AG09319 (cell line): ENCODE measurements at regions not wholly inside any gene's neighbourhood (a gene's known extent, or its start where the extent isn't known, plus 50 kb on each side); places are given as distances from the start of the nearest gene placed in this dataset.

Source experiments
- DNase-seq: peaks from one replicate; pipeline ENCODE4 v3.0.0-alpha.2; 2010; ENCODE audit warnings: low read depth; ENCODE audit errors: extremely low read depth
- TF ChIP-seq, protein P1 (sequence below): IDR thresholded peaks from 2 replicates; pipeline ENCODE4 v1.5.1; 2011; ENCODE audit warnings: low read depth, mild to moderate bottlenecking, inconsistent platforms, low read length, moderate library complexity

GRCh38 chr18:44171301-44171700, 509.4 kb upstream of the SETBP1 start:
- no peak for DNase-seq
- TF ChIP-seq, protein P1, sequence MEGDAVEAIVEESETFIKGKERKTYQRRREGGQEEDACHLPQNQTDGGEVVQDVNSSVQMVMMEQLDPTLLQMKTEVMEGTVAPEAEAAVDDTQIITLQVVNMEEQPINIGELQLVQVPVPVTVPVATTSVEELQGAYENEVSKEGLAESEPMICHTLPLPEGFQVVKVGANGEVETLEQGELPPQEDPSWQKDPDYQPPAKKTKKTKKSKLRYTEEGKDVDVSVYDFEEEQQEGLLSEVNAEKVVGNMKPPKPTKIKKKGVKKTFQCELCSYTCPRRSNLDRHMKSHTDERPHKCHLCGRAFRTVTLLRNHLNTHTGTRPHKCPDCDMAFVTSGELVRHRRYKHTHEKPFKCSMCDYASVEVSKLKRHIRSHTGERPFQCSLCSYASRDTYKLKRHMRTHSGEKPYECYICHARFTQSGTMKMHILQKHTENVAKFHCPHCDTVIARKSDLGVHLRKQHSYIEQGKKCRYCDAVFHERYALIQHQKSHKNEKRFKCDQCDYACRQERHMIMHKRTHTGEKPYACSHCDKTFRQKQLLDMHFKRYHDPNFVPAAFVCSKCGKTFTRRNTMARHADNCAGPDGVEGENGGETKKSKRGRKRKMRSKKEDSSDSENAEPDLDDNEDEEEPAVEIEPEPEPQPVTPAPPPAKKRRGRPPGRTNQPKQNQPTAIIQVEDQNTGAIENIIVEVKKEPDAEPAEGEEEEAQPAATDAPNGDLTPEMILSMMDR, result no peak

DNA sequence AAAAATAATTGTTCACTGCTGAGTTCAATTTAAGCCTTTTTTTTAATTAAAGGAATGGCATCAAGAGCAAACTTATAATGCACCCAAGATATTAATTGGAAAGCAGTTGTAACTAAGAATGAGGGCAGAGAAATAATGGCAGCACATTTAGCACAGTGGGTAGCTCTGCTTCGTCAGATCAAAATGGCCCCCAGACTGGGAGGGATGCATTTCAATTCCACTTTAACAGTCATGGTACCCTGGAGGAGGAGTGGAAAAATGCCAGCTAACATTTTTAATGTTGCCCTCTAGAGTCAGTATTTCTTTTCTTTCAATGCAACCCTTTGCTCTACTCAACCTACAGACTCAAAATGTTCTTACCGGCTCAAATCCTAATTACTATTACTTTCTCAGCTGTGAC, 504.8 kb upstream of the SETBP1 start:
- DNase-seq, result no peak
- TF ChIP-seq, protein P1, result no peak

- TF ChIP-seq, protein P1, result no peak
- DNase-seq, result no peak
Observed at GRCh38 chr18:44178476-44178875, 502.2 kb upstream of the SETBP1 start.

- TF ChIP-seq, protein P1, result no peak
- no peak for DNase-seq
Observed at GRCh38 chr18:44179693-44180092, 501.0 kb upstream of the SETBP1 start.

GRCh38 chr18:44180683-44181082, 500.0 kb upstream of the SETBP1 start:
- DNase-seq, result no peak

GRCh38 chr18:44181951-44182747, 498.5 kb upstream of the SETBP1 start:
- TF ChIP-seq, protein P1, result no peak
- peak; percentile 2 for DNase-seq

More at GRCh38 chr18:44180683-44181082, 500.0 kb upstream of the SETBP1 start:
- TF ChIP-seq, protein P1, result no peak

GRCh38 chr18:44186001-44186400, 494.7 kb upstream of the SETBP1 start:
- TF ChIP-seq, protein P1, result no peak
- no peak for DNase-seq
